Progenitor cell of endocrine pancreas (in vitro differentiated cells): ENCODE measurements at regions not wholly inside any gene's neighbourhood (a gene's known extent, or its start where the extent isn't known, plus 50 kb on each side); places are given as distances from the start of the nearest gene placed in this dataset.

Source experiments
- DNase-seq: peaks from one replicate; pipeline ENCODE4 v3.0.0; 2021; ENCODE audit warnings: low spot score; ENCODE audit not compliant: unreplicated experiment
- H3K27ac Mint-ChIP-seq: 2 replicates; pipeline ENCODE4 v1.8.0; 2021; ENCODE audit warnings: mild to moderate bottlenecking, moderate library complexity, mixed read lengths
- H3K27me3 Mint-ChIP-seq: 2 replicates; pipeline ENCODE4 v1.8.0; 2021; ENCODE audit warnings: mixed read lengths
- H3K36me3 Mint-ChIP-seq: 2 replicates; pipeline ENCODE4 v1.8.0; 2022; ENCODE audit warnings: mixed read lengths; ENCODE audit not compliant: insufficient read depth
- H3K4me1 Mint-ChIP-seq: 2 replicates; pipeline ENCODE4 v1.8.0; 2021; ENCODE audit warnings: low read depth, mixed read lengths
- H3K4me3 Mint-ChIP-seq: 2 replicates; pipeline ENCODE4 v1.8.0; 2021; ENCODE audit warnings: low read depth, mild to moderate bottlenecking, moderate library complexity, mixed read lengths
- H3K9me3 Mint-ChIP-seq: 2 replicates; pipeline ENCODE4 v1.8.0; 2021; ENCODE audit warnings: low read depth, mixed read lengths
- CTCF ChIP-seq: fragments of 200-600 bp; sonication (generic); IDR thresholded peaks from one replicate; pipeline ENCODE4 v1.5.0; 2021; ENCODE audit warnings: antibody characterized with exemption, mild to moderate bottlenecking; ENCODE audit not compliant: unreplicated experiment

- Mint-ChIP-seq H3K36me3 (no peaks in the 10 kb centered on the region), H3K4me3 (no peak overlapping the region), H3K27ac (no peak overlapping the region), H3K9me3 (no peaks in the 10 kb centered on the region), H3K4me1 (no peaks in the 10 kb centered on the region), H3K27me3 (no peaks in the 10 kb centered on the region)
- DNase-seq, result no peak
- no peak for TF ChIP-seq CTCF
Measured at GRCh38 chr1:24258735-24259424, 60.3 kb upstream of the GRHL3 start.

DNA sequence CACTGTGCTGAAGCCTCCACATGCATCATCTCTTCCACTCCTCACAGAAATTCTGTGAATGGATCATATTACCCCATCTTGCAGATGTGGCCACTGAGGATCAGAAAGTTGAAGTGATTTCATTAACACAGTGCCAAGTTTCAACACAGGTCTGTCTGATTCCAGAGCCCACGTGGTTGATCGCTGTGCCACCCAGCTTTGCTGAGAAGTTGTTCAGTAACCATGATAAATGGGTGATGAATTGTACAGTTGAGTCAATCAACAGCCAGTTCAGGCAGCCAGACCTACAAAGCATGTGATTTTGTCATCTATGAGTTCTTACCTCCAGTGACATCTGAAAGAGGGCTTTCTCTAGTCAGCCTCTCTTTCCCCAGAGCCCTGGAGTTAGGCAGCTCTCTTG, 61.8 kb upstream of the GRHL3 start:
- DNase-seq, result no peak
- no peak overlapping the region for H3K4me3 Mint-ChIP-seq
- no peaks in the 10 kb centered on the region for H3K4me1 Mint-ChIP-seq
- H3K36me3 Mint-ChIP-seq, result no peaks in the 10 kb centered on the region
- TF ChIP-seq CTCF, result no peak
- no peaks in the 10 kb centered on the region for H3K9me3 Mint-ChIP-seq
- H3K27me3 Mint-ChIP-seq, result peaks cover under 1% of the 10 kb centered on the region
- no peak overlapping the region for H3K27ac Mint-ChIP-seq

DNA sequence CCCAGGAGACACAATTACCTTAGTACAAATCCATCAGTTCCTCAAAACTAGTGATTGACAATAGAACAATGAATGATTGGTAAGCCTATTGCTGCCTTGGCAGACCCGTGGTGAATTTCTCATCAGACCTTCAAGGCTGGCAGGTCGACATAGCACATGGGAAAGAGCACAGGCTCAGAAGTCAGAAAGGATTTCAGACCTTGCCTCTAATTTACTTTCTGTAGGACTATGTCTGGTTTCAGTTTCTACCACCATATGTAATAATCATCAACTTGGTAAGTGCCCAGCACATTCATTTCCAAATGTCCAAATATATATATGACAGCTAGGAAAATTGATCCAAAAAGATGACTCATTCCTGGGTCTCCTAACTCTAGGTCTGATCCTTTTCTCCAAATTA, 62.5 kb upstream of the GRHL3 start:
- Mint-ChIP-seq H3K27me3 (peaks cover 3% of the 10 kb centered on the region), H3K27ac (no peak overlapping the region), H3K9me3 (no peaks in the 10 kb centered on the region), H3K4me1 (no peaks in the 10 kb centered on the region), H3K4me3 (no peak overlapping the region), H3K36me3 (no peaks in the 10 kb centered on the region)
- DNase-seq, result no peak
- no peak for TF ChIP-seq CTCF

- no peaks in the 10 kb centered on the region for H3K36me3 Mint-ChIP-seq
- H3K9me3 Mint-ChIP-seq, result no peaks in the 10 kb centered on the region
- H3K4me3 Mint-ChIP-seq, result no peak overlapping the region
- H3K4me1 Mint-ChIP-seq, result no peaks in the 10 kb centered on the region
- no peak overlapping the region for H3K27ac Mint-ChIP-seq
- peaks cover 3% of the 10 kb centered on the region for H3K27me3 Mint-ChIP-seq
- no peak for DNase-seq
- TF ChIP-seq CTCF, result no peak
Measured at GRCh38 chr1:24255226-24255625, 63.9 kb upstream of the GRHL3 start.

GRCh38 chr1:24254783-24255182, 64.4 kb upstream of the GRHL3 start:
- no peak for DNase-seq
- no peaks in the 10 kb centered on the region for H3K9me3 Mint-ChIP-seq
- TF ChIP-seq CTCF, result no peak
- H3K27me3 Mint-ChIP-seq, result peaks cover 3% of the 10 kb centered on the region
- H3K27ac Mint-ChIP-seq, result no peak overlapping the region
- no peaks in the 10 kb centered on the region for H3K36me3 Mint-ChIP-seq
- H3K4me3 Mint-ChIP-seq, result no peak overlapping the region
- no peaks in the 10 kb centered on the region for H3K4me1 Mint-ChIP-seq
